PC-3 (cell line): ENCODE measurements at regions not wholly inside any gene's neighbourhood (a gene's known extent, or its start where the extent isn't known, plus 50 kb on each side); places are given as distances from the start of the nearest gene placed in this dataset.

Experiments used
- ATAC-seq: fragments of 200-7000 bp; cut with Tn5 transposase; 2 replicates; pipeline ENCODE4 v1.9.1; 2020; ENCODE audit warnings: mild to moderate bottlenecking, moderate library complexity
- BruUV-seq: library from RNA; stranded (reverse); fragments of 400-500 nt; replicated peaks from 2 replicates; lab custom pipeline; 2021; lab: Mats Ljungman, UMichigan
- CTCF ChIA-PET: fragments of 300-600 bp; sonication (Branson Sonifier 250); formaldehyde crosslinking; loops from one replicate; lab custom pipeline; 2022; ENCODE audit warnings: antibody characterized with exemption; lab: Charles Lee
- POLR2A ChIA-PET: fragments of 300-600 bp; sonication (Branson Sonifier 250); formaldehyde crosslinking; loops from one replicate; lab custom pipeline; 2022; ENCODE audit warnings: antibody characterized with exemption; ENCODE audit not compliant: unreplicated experiment; lab: Charles Lee
- DNase-seq: peaks from one replicate; pipeline ENCODE4 v3.0.0-alpha.2; 2015
- H2AFZ ChIP-seq: fragments of 300-600 bp; sonication (generic); 2 replicates; pipeline ENCODE4 v1.6.0; 2016; ENCODE audit warnings: antibody characterized with exemption, low read length
- H3F3A ChIP-seq: fragments of 300-600 bp; sonication (generic); one replicate; pipeline ENCODE4 v1.6.0; 2017; ENCODE audit warnings: antibody characterized with exemption, low read length, control low read depth, mild to moderate bottlenecking; ENCODE audit not compliant: unreplicated experiment
- H3K27ac ChIP-seq: fragments of 300-600 bp; sonication (generic); 2 replicates; pipeline ENCODE4 v1.5.1; 2016; ENCODE audit warnings: mild to moderate bottlenecking, low read length
- H3K27me3 ChIP-seq: fragments of 300-600 bp; sonication (generic); 2 replicates; pipeline ENCODE4 v1.6.1; 2016; ENCODE audit warnings: low read length, mixed read lengths
- H3K36me3 ChIP-seq: fragments of 300-600 bp; sonication (generic); 2 replicates; pipeline ENCODE4 v1.6.1; 2016; ENCODE audit warnings: low read depth, mixed run types, low read length, mixed read lengths
- H3K4me1 ChIP-seq: fragments of 300-600 bp; sonication (generic); 2 replicates; pipeline ENCODE4 v1.5.1; 2016; ENCODE audit warnings: low read length; ENCODE audit not compliant: insufficient read depth
- H3K4me2 ChIP-seq: fragments of 300-600 bp; sonication (generic); 2 replicates; pipeline ENCODE4 v1.6.0; 2016; ENCODE audit warnings: low read length
- H3K4me3 ChIP-seq: fragments of 300-600 bp; sonication (generic); 2 replicates; pipeline ENCODE4 v1.5.1; 2016; ENCODE audit warnings: mild to moderate bottlenecking, low read length, mixed read lengths
- H3K79me2 ChIP-seq: fragments of 300-600 bp; sonication (generic); 2 replicates; pipeline ENCODE4 v1.6.1; 2017; ENCODE audit warnings: low read length, mixed read lengths
- H3K9ac ChIP-seq: fragments of 300-600 bp; sonication (generic); 2 replicates; pipeline ENCODE4 v1.6.0; 2016; ENCODE audit warnings: mild to moderate bottlenecking, low read length
- H3K9me2 ChIP-seq: fragments of 300-600 bp; sonication (generic); replicated peaks from 2 replicates; pipeline ENCODE4 v1.6.1; 2016; ENCODE audit warnings: mixed run types, low read length, mixed read lengths
- H3K9me3 ChIP-seq: fragments of 300-600 bp; sonication (generic); 2 replicates; pipeline ENCODE4 v1.6.1; 2016; ENCODE audit warnings: low read length, mixed read lengths
- H4K20me1 ChIP-seq: fragments of 300-600 bp; sonication (generic); 2 replicates; pipeline ENCODE4 v1.6.1; 2016; ENCODE audit warnings: low read length, mixed read lengths
- CTCF ChIP-seq: fragments of 300-600 bp; sonication (generic); conservative IDR thresholded peaks from 2 replicates; pipeline ENCODE4 v1.5.1; 2017; ENCODE audit warnings: antibody characterized with exemption, low read depth, mild to moderate bottlenecking, low read length
- EZH2 ChIP-seq: fragments of 300-600 bp; sonication (generic); IDR thresholded peaks from one replicate; pipeline ENCODE4 v1.6.1; 2017; ENCODE audit warnings: antibody characterized with exemption, mild to moderate bottlenecking, low read length; ENCODE audit not compliant: unreplicated experiment
- EZH2phosphoT487 ChIP-seq: fragments of 300-600 bp; sonication (generic); IDR thresholded peaks from 2 replicates; pipeline ENCODE4 v1.6.1; 2018; ENCODE audit warnings: mild to moderate bottlenecking, antibody characterized with exemption, low read length, borderline replicate concordance
- intact Hi-C: fragments of 100-400 bp; cut with micrococcal nuclease; formaldehyde crosslinking; loops from 2 replicates; pipeline ENCODE4 v1.9.0; 2023

DNA sequence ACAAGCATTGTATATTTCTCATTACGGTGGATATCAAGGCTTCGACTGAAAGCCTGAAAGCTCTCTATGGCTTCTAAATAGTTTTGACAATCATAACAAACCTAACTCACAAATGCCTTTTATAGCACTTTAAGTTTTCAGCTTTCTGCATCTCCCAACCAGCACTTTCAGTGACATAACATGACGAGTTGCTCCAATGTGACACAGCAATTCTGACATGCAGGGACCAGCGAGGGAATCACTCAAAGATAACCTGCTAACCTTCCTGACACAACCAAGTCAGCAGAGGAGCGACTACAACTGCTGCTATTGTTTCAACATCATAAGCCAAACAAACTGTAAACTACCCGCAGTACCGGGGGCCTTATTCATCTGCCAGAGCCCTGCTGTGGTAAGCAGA, 95.7 kb upstream of the CDH20 start:
- H3K79me2 ChIP-seq, result no peaks in the 10 kb centered on the region
- no peak overlapping the region for H3K4me2 ChIP-seq
- POLR2A ChIA-PET, result no interaction called here
- H3K36me3 ChIP-seq, result no peaks in the 10 kb centered on the region
- no peaks in the 10 kb centered on the region for H3K9me2 ChIP-seq
- BruUV-seq, result no TSS peak
- H3K9me3 ChIP-seq, result no peaks in the 10 kb centered on the region
- intact Hi-C loops, result no loop called here
- H3K9ac ChIP-seq, result no peak overlapping the region
- DNase-seq, result no peak
- H3F3A ChIP-seq, result no peaks in the 10 kb centered on the region
- peaks cover 36% of the 10 kb centered on the region; the same call in 1 of the 2 replicates for H3K27me3 ChIP-seq
- TF ChIP-seq EZH2 (no peak), CTCF (no peak), EZH2phosphoT487 (no peak)
- H3K27ac ChIP-seq, result no peak overlapping the region
- H2AFZ ChIP-seq, result no peak overlapping the region
- H3K4me3 ChIP-seq, result no peak overlapping the region
- ATAC-seq, result no peak
- CTCF ChIA-PET, result no interaction called here
- H3K4me1 ChIP-seq, result no peaks in the 10 kb centered on the region
- no peaks in the 10 kb centered on the region for H4K20me1 ChIP-seq

GRCh38 chr18:61239051-61239450, 94.2 kb upstream of the CDH20 start:
- Histone ChIP-seq H3K9ac (no peak overlapping the region), H3K36me3 (no peaks in the 10 kb centered on the region), H3K27ac (no peak overlapping the region), H3K79me2 (no peaks in the 10 kb centered on the region), H3K27me3 (peaks cover 36% of the 10 kb centered on the region; the same call in 1 of the 2 replicates), H3K4me1 (no peaks in the 10 kb centered on the region), H3K9me2 (no peaks in the 10 kb centered on the region), H3F3A (no peaks in the 10 kb centered on the region), H3K4me3 (no peak overlapping the region), H3K9me3 (no peaks in the 10 kb centered on the region), H4K20me1 (no peaks in the 10 kb centered on the region), H2AFZ (no peak overlapping the region), H3K4me2 (no peak overlapping the region)
- DNase-seq (no peak), ATAC-seq (no peak)
- intact Hi-C loops, result no loop called here
- CTCF ChIA-PET, result no interaction called here
- POLR2A ChIA-PET, result no interaction called here
- BruUV-seq, result no TSS peak
- no peak for TF ChIP-seq EZH2
- no peak for TF ChIP-seq EZH2phosphoT487
- TF ChIP-seq CTCF, result no peak

GRCh38 chr18:61241260-61241853, 91.9 kb upstream of the CDH20 start:
- no peaks in the 10 kb centered on the region for H3K9me2 ChIP-seq
- DNase-seq, result no peak
- no peak overlapping the region for H3K4me2 ChIP-seq
- no peaks in the 10 kb centered on the region for H4K20me1 ChIP-seq
- TF ChIP-seq CTCF, result no peak
- H3K4me1 ChIP-seq, result no peaks in the 10 kb centered on the region
- CTCF ChIA-PET, result no interaction called here
- POLR2A ChIA-PET, result no interaction called here
- H3K27me3 ChIP-seq, result peaks cover 36% of the 10 kb centered on the region; the same call in 1 of the 2 replicates
- no peaks in the 10 kb centered on the region for H3K9me3 ChIP-seq
- H3F3A ChIP-seq, result no peaks in the 10 kb centered on the region
- no peaks in the 10 kb centered on the region for H3K79me2 ChIP-seq
- no peak overlapping the region for H3K9ac ChIP-seq
- intact Hi-C loops, result no loop called here
- no peak overlapping the region for H2AFZ ChIP-seq
- no TSS peak for BruUV-seq
- H3K36me3 ChIP-seq, result no peaks in the 10 kb centered on the region
- ATAC-seq, result no peak
- no peak overlapping the region for H3K27ac ChIP-seq
- H3K4me3 ChIP-seq, result no peak overlapping the region
